Loucy (cell line): ENCODE measurements at regions not wholly inside any gene's neighbourhood (a gene's known extent, or its start where the extent isn't known, plus 50 kb on each side); places are given as distances from the start of the nearest gene placed in this dataset.

Experiments
- EZH2phosphoT487 ChIP-seq: fragments of 200-600 bp; IDR thresholded peaks from 2 replicates; pipeline ENCODE4 v1.6.1; 2018; ENCODE audit warnings: antibody characterized with exemption, mild to moderate bottlenecking, moderate library complexity, borderline replicate concordance
- TF ChIP-seq, protein P1 (sequence below): fragments of 200-600 bp; sonication (generic); conservative IDR thresholded peaks from 2 replicates; pipeline ENCODE4 v1.5.1; 2014; ENCODE audit warnings: mild to moderate bottlenecking, antibody characterized with exemption, low read length

DNA sequence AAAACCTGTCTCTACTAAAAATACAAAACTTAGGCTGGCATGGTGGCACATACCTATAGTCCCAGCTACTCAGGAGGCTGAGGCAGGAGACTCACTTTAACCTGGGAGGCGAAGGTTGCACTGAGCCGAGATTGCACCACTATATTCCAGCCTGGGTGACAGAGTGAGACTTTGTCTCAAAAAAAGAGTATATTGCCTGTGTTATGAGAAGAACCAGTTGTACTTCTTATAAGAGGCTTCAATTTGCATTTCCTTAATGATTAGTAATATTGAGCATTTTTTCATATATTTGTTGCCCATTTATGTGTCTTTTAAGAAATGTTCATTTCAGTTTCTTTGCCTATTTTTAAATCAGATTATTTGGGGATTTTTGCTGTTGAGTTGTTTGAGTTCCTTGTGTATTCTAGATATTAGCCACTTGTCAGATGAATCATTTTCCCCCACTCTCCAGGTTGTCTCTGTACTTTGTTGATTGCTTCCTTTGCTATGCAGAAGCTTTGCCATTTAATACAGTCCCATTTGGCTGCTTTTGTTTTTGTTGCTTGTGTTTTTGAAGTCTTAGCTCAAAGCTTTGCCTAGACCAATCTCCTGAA is 75.8 kb upstream of the LRPPRC start:
- TF ChIP-seq, protein P1, sequence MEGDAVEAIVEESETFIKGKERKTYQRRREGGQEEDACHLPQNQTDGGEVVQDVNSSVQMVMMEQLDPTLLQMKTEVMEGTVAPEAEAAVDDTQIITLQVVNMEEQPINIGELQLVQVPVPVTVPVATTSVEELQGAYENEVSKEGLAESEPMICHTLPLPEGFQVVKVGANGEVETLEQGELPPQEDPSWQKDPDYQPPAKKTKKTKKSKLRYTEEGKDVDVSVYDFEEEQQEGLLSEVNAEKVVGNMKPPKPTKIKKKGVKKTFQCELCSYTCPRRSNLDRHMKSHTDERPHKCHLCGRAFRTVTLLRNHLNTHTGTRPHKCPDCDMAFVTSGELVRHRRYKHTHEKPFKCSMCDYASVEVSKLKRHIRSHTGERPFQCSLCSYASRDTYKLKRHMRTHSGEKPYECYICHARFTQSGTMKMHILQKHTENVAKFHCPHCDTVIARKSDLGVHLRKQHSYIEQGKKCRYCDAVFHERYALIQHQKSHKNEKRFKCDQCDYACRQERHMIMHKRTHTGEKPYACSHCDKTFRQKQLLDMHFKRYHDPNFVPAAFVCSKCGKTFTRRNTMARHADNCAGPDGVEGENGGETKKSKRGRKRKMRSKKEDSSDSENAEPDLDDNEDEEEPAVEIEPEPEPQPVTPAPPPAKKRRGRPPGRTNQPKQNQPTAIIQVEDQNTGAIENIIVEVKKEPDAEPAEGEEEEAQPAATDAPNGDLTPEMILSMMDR: no peak
- TF ChIP-seq EZH2phosphoT487: no peak
